ENCODE measurements at regions not wholly inside any gene's neighbourhood (a gene's known extent, or its start where the extent isn't known, plus 50 kb on each side); places are given as distances from the start of the nearest gene placed in this dataset.
"Not testable (repeated sequence)": the region's sequence is repeated elsewhere in the genome, so short reads cannot be mapped to it uniquely, and the experiment has no call there.

DNA sequence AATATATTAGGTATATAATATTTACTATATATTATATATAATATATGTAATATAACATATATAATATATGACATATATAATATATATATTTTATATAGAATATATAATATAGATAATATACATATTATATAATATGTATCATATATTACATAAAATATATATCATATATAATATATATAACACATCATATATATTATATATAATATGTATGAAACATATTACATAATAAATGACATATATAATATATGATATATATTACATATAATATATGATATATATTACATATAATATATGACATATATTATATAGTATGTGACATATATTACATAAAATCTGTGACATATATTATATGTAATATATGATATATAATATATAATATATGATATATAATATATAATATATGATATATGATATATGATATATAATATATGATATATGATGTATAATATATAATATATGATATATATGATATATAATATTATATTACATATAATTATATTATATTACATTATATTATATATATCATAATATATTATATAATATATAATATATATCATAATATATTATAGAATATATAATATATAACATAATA lies 119.5 kb upstream of the RIMBP3 start:
- Mint-ChIP-seq H3K9me3 (ENCODE audit: low read depth) (peaks cover 2% of the 10 kb centered on the region), H3K27me3 (no peaks in the 10 kb centered on the region), H3K4me1 (no peaks in the 10 kb centered on the region), H3K36me3 (no peaks in the 10 kb centered on the region), H3K27ac (no peak overlapping the region), H3K4me3 (no peak overlapping the region)
- CTCF ChIA-PET = no interaction called here
- ATAC-seq = no peak
- no peak for DNase-seq

GRCh38 chr22:18730410-18730809 lies 118.7 kb upstream of the RIMBP3 start:
- peak; percentile 87 for DNase-seq
- H3K27me3 Mint-ChIP-seq; H3K36me3 Mint-ChIP-seq; CTCF ChIA-PET; H3K4me1 Mint-ChIP-seq; H3K27ac Mint-ChIP-seq; H3K9me3 Mint-ChIP-seq (ENCODE audit: low read depth); H3K4me3 Mint-ChIP-seq: not testable (repeated sequence)
- peak; percentile 70 for ATAC-seq
